ENCODE measurements at regions not wholly inside any gene's neighbourhood (a gene's known extent, or its start where the extent isn't known, plus 50 kb on each side); places are given as distances from the start of the nearest gene placed in this dataset.

DNA sequence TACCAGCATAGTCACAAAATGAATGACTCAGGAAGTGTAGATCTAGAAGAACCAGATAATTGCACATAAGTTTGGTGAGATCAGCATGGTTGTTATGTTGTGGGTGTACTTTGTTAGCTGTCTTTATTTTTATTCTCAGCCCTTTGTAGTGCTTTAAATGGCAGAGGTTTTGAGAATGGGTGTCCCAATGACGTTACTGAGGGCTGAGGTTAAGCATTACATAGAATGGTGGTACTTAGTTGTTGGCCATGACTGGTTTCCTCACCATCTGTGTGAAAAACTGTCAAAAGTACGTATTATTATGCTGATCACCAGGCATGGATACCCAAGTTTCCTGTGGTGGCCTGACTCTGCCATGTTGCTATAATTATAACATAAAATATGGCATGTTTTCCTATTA, 165.8 kb downstream of the UBE2E3 start:
- Histone ChIP-seq H3K36me3 (ENCODE audit: control insufficient read depth, insufficient read depth, low read length) (no peaks in the 10 kb centered on the region), H3K4ac (ENCODE audit: low read depth, low read length) (no peak overlapping the region), H3K4me3 (ENCODE audit: insufficient read depth, low read depth, low read length) (no peak overlapping the region), H3K4me2 (ENCODE audit: low read depth, low read length) (no peak overlapping the region), H3K9me1 (ENCODE audit: insufficient read depth, low read length) (0 out of 2 replicates have a peak, but pooled peaks cover under 1% of the 10 kb centered on the region), H3K79me1 (ENCODE audit: low read depth in 1 of 2, low read length in 2 of 2) (no peaks in the 10 kb centered on the region), H3K56ac (ENCODE audit: extremely low read depth, insufficient read depth, low read length) (no peak overlapping the region), H2BK5ac (ENCODE audit: low read depth, low read length, poor library complexity, severe bottlenecking) (no peak overlapping the region), H3K23ac (ENCODE audit: low read depth, low read length) (no peak overlapping the region), H4K8ac (ENCODE audit: low read depth in 2 of 2, low read length in 2 of 2) (no peak overlapping the region), H2BK15ac (ENCODE audit: low read depth, low read length) (no peak overlapping the region), H2BK20ac (ENCODE audit: low read depth, low read length) (no peak overlapping the region), H3K9ac (ENCODE audit: low read depth, low read length) (no peak overlapping the region), H3K27me3 (ENCODE audit: control insufficient read depth, insufficient read depth, low read length) (no peaks in the 10 kb centered on the region), H2BK120ac (ENCODE audit: low read depth, low read length) (no peak overlapping the region), H2AK5ac (ENCODE audit: low read depth, low read length) (no peak overlapping the region), H4K5ac (ENCODE audit: low read depth, low read length) (no peak overlapping the region), H3K14ac (replicated peaks; ENCODE audit: low read depth, low read length) (no peak overlapping the region; the same call in 1 of the 2 replicates), H2AFZ (replicated peaks; ENCODE audit: low read length, poor library complexity) (no peak overlapping the region), H2AK9ac (replicated peaks; ENCODE audit: low read depth, low read length, poor library complexity) (no peak overlapping the region), H3K4me1 (ENCODE audit: control insufficient read depth, insufficient read depth, low read length) (no peaks in the 10 kb centered on the region), H3K27ac (ENCODE audit: insufficient read depth, low read length) (no peak overlapping the region), H4K20me1 (ENCODE audit: insufficient read depth, low read length) (no peaks in the 10 kb centered on the region), H4K91ac (ENCODE audit: insufficient read depth, low read depth, low read length) (no peak overlapping the region), H3K18ac (ENCODE audit: low read depth, low read length) (no peak overlapping the region), H3K9me3 (ENCODE audit: control insufficient read depth, insufficient read depth, low read length) (no peaks in the 10 kb centered on the region)
- in situ Hi-C loops (cut with MboI; ENCODE audit: low sequenced_read_pairs), result no loop called here
- intact Hi-C loops (cut with micrococcal nuclease), result no loop called here
- CTCF ChIA-PET, result no interaction called here
- dilution Hi-C loops (cut with HindIII; ENCODE audit: low sequenced_read_pairs, unreplicated experiment), result no loop called here
- ATAC-seq (ENCODE audit: low read depth) (no peak), DNase-seq (no peak)
- POLR2A ChIA-PET (ENCODE audit: unreplicated experiment), result no interaction called here
- TF ChIP-seq, protein P1, sequence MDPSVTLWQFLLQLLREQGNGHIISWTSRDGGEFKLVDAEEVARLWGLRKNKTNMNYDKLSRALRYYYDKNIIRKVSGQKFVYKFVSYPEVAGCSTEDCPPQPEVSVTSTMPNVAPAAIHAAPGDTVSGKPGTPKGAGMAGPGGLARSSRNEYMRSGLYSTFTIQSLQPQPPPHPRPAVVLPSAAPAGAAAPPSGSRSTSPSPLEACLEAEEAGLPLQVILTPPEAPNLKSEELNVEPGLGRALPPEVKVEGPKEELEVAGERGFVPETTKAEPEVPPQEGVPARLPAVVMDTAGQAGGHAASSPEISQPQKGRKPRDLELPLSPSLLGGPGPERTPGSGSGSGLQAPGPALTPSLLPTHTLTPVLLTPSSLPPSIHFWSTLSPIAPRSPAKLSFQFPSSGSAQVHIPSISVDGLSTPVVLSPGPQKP (IDR thresholded peaks at IDR 0.05; ENCODE audit: borderline replicate concordance, low read depth, low read length), result no peak
- TF ChIP-seq, protein P2, sequence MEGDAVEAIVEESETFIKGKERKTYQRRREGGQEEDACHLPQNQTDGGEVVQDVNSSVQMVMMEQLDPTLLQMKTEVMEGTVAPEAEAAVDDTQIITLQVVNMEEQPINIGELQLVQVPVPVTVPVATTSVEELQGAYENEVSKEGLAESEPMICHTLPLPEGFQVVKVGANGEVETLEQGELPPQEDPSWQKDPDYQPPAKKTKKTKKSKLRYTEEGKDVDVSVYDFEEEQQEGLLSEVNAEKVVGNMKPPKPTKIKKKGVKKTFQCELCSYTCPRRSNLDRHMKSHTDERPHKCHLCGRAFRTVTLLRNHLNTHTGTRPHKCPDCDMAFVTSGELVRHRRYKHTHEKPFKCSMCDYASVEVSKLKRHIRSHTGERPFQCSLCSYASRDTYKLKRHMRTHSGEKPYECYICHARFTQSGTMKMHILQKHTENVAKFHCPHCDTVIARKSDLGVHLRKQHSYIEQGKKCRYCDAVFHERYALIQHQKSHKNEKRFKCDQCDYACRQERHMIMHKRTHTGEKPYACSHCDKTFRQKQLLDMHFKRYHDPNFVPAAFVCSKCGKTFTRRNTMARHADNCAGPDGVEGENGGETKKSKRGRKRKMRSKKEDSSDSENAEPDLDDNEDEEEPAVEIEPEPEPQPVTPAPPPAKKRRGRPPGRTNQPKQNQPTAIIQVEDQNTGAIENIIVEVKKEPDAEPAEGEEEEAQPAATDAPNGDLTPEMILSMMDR (conservative IDR thresholded peaks at IDR 0.05; ENCODE audit: low read depth, low read length), result no peak
- TF ChIP-seq MAFK (IDR thresholded peaks at IDR 0.05; ENCODE audit: low read depth, low read length) (no peak), POLR2A (IDR thresholded peaks at IDR 0.05; ENCODE audit: low read depth, low read length) (no peak), BHLHE40 (IDR thresholded peaks at IDR 0.05; ENCODE audit: low read depth, low read length) (no peak), MXI1 (IDR thresholded peaks at IDR 0.05; ENCODE audit: borderline replicate concordance, low read depth, low read length) (no peak), CHD1 (IDR thresholded peaks at IDR 0.05; ENCODE audit: low read depth, low read length) (no peak), MAZ (IDR thresholded peaks at IDR 0.05; ENCODE audit: borderline replicate concordance, low read depth, low read length) (no peak), SMC3 (IDR thresholded peaks at IDR 0.05; ENCODE audit: low read depth, low read length) (no peak), RFX5 (IDR thresholded peaks at IDR 0.05; ENCODE audit: low read depth, low read length) (no peak), FOS (IDR thresholded peaks at IDR 0.05; ENCODE audit: low read depth, low read length) (no peak), RAD21 (IDR thresholded peaks at IDR 0.05; ENCODE audit: low read length) (no peak), RCOR1 (IDR thresholded peaks at IDR 0.05; ENCODE audit: insufficient replicate concordance, low read length) (no peak), CEBPB (IDR thresholded peaks at IDR 0.05; ENCODE audit: low read depth, low read length) (no peak), NFE2L2 (IDR thresholded peaks at IDR 0.05; ENCODE audit: low read depth, low read length) (no peak)
- TF ChIP-seq, protein P3, sequence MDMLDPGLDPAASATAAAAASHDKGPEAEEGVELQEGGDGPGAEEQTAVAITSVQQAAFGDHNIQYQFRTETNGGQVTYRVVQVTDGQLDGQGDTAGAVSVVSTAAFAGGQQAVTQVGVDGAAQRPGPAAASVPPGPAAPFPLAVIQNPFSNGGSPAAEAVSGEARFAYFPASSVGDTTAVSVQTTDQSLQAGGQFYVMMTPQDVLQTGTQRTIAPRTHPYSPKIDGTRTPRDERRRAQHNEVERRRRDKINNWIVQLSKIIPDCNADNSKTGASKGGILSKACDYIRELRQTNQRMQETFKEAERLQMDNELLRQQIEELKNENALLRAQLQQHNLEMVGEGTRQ (IDR thresholded peaks at IDR 0.05; ENCODE audit: low read depth, low read length), result no peak
- WGBS, 2 experiments (ENCODE audit: extremely low coverage in 2 of 2, insufficient read length in 1 of 2), result no CpG with 5 or more reads among the region's 2 CpGs
- no TSS peak for BruUV-seq (replicated peaks)
